ENCODE measurements at regions not wholly inside any gene's neighbourhood (a gene's known extent, or its start where the extent isn't known, plus 50 kb on each side); places are given as distances from the start of the nearest gene placed in this dataset.
A peak's percentile ranks its signal among the peaks of the same experiment; 100 is the strongest.
"Not testable (repeated sequence)": the region's sequence is repeated elsewhere in the genome, so short reads cannot be mapped to it uniquely, and the experiment has no call there.

- peak; percentile 5 for DNase-seq (ENCODE audit: low read depth)
These were observed 62.9 kb downstream of the GLRX5 start for GRCh38 chr14:95597784-95598211.

GRCh38 chr14:95601650-95602049, 66.8 kb downstream of the GLRX5 start:
- no peak for DNase-seq (ENCODE audit: low read depth)

- DNase-seq (ENCODE audit: low read depth) = no peak
These were observed 68.6 kb downstream of the GLRX5 start for GRCh38 chr14:95603415-95603814.

GRCh38 chr14:95606266-95606665, 71.4 kb downstream of the GLRX5 start:
- DNase-seq (ENCODE audit: low read depth) = no peak

- DNase-seq (ENCODE audit: low read depth) = no peak
These were observed 73.9 kb downstream of the GLRX5 start for GRCh38 chr14:95608637-95609235.

GRCh38 chr14:95609398-95609990, 74.6 kb downstream of the GLRX5 start:
- peak; percentile 21 for DNase-seq (ENCODE audit: low read depth)

GRCh38 chr14:95611293-95611880, 74.8 kb upstream of the TCL1B start:
- DNase-seq (ENCODE audit: low read depth) = no peak

GRCh38 chr14:95614349-95614748, 71.9 kb upstream of the TCL1B start:
- DNase-seq (ENCODE audit: low read depth) = no peak

- no peak for DNase-seq (ENCODE audit: low read depth)
These were observed 69.5 kb upstream of the TCL1B start for GRCh38 chr14:95616745-95617144.

- no peak for DNase-seq (ENCODE audit: low read depth)
These were observed 66.3 kb upstream of the TCL1B start for GRCh38 chr14:95619785-95620417.

- DNase-seq (ENCODE audit: low read depth) = no peak
These were observed 65.6 kb upstream of the TCL1B start for GRCh38 chr14:95620659-95621059.

GRCh38 chr14:95623195-95623594, 63.0 kb upstream of the TCL1B start:
- DNase-seq (ENCODE audit: low read depth) = no peak

GRCh38 chr14:95625710-95626109, 60.5 kb upstream of the TCL1B start:
- not testable (repeated sequence) for DNase-seq (ENCODE audit: low read depth)

GRCh38 chr14:95635051-95635450, 51.2 kb upstream of the TCL1B start:
- no peak for DNase-seq (ENCODE audit: low read depth)

Data from M059J (cell line).